HepG2 (cell line): ENCODE measurements at regions not wholly inside any gene's neighbourhood (a gene's known extent, or its start where the extent isn't known, plus 50 kb on each side); places are given as distances from the start of the nearest gene placed in this dataset.

ENCODE experiments used
- ATAC-seq: fragments of 200-7000 bp; cut with Tn5 transposase; 3 replicates; pipeline ENCODE4 v1.9.1; 2020; ENCODE audit warnings: mild to moderate bottlenecking, moderate library complexity
- BruUV-seq: library from RNA; stranded (reverse); fragments of 400-500 nt; replicated peaks from 2 replicates; lab custom pipeline; 2021; lab: Mats Ljungman, UMichigan
- CTCF ChIA-PET: fragments of 300-600 bp; formaldehyde crosslinking; extraction: SDS; loops from one replicate; lab custom pipeline; 2021; ENCODE audit warnings: low total read pairs, inconsistent platforms, low intra/inter-chr PET ratio; lab: Yijun Ruan, JAX
- POLR2A ChIA-PET: fragments of 350-600 bp; sonication (Branson Sonifier 250); formaldehyde crosslinking; loops from one replicate; lab custom pipeline; 2020; ENCODE audit warnings: antibody characterized with exemption, inconsistent platforms; lab: Yijun Ruan, JAX
- DNase-seq: peaks from one replicate; pipeline ENCODE4 v3.0.0-alpha.2; 2015; ENCODE audit warnings: low spot score
- FAIRE-seq: peaks from 3 replicates; lab custom pipeline; 2011; peaks lifted over from hg19 to GRCh38; lab: Jason Lieb, UNC
- H2AFZ ChIP-seq: one replicate; pipeline ENCODE4 v1.6.1; 2011; ENCODE audit warnings: low read length, inconsistent platforms
- H3K27ac ChIP-seq: fragments of 300-600 bp; 3 replicates; pipeline ENCODE4 v1.8.0; 2011; ENCODE audit warnings: mixed run types, mild to moderate bottlenecking, mixed read lengths, low read length, inconsistent platforms; ENCODE audit not compliant: insufficient read depth; ENCODE audit errors: extremely low read length
- H3K27me3 ChIP-seq, 2 experiments: fragments of 200-600 bp in 1 of 2; 2 replicates in 1 of 2; 3 replicates in 1 of 2; pipeline versions ENCODE4 v1.6.0 to v1.8.0; 2011; ENCODE audit warnings: low read length in 2 of 2, mild to moderate bottlenecking in 2 of 2, moderate library complexity in 2 of 2, inconsistent platforms in 1 of 2; ENCODE audit not compliant: insufficient read depth in 2 of 2, control insufficient read depth in 1 of 2
- H3K36me3 ChIP-seq, 2 experiments: fragments of 200-600 bp in 1 of 2; replicated peaks in 1 of 2; 2 replicates in 1 of 2; 3 replicates in 1 of 2; pipeline versions ENCODE4 v1.5.1 to v1.8.0; 2011; ENCODE audit warnings: low read length in 2 of 2, inconsistent platforms in 1 of 2; ENCODE audit not compliant: insufficient read depth in 2 of 2, control insufficient read depth in 1 of 2
- H3K4me1 ChIP-seq: 2 replicates; pipeline ENCODE4 v1.5.1; 2012; ENCODE audit warnings: low read length, inconsistent platforms; ENCODE audit not compliant: insufficient read depth
- H3K4me2 ChIP-seq: 2 replicates; pipeline ENCODE4 v1.6.0; 2011; ENCODE audit warnings: low read depth, low read length, inconsistent platforms
- H3K4me3 ChIP-seq, 3 experiments: fragments of 200-600 bp in 1 of 3; sonication (generic), shearing (Covaris generic) in 1 of 3; replicated peaks in 1 of 3; 2 replicates each; pipeline ENCODE4 v1.5.1; 2011 to 2016; ENCODE audit warnings: low read length in 3 of 3, inconsistent platforms in 2 of 3, low read depth in 2 of 3, mild to moderate bottlenecking in 2 of 3, control low read depth in 1 of 3, mixed read lengths in 1 of 3; ENCODE audit not compliant: insufficient read depth in 1 of 3
- H3K79me2 ChIP-seq: one replicate; pipeline ENCODE4 v1.6.1; 2011; ENCODE audit warnings: low read length, inconsistent platforms; ENCODE audit not compliant: insufficient read depth
- H3K9ac ChIP-seq: 2 replicates; pipeline ENCODE4 v1.6.0; 2011; ENCODE audit warnings: mild to moderate bottlenecking, low read depth, low read length, inconsistent platforms; ENCODE audit not compliant: insufficient read depth
- H3K9me3 ChIP-seq: 2 replicates; pipeline ENCODE4 v1.5.1; 2012; ENCODE audit warnings: mild to moderate bottlenecking, low read length
- H4K20me1 ChIP-seq: 2 replicates; pipeline ENCODE4 v1.6.0; 2011; ENCODE audit warnings: inconsistent platforms, mild to moderate bottlenecking, low read length, moderate library complexity; ENCODE audit not compliant: insufficient read depth
- CHD2 ChIP-seq: IDR thresholded peaks from 2 replicates; pipeline ENCODE4 v1.6.1; 2011; ENCODE audit warnings: low read depth, low read length, improper control_type of control experiment
- JUN ChIP-seq: sonication (generic); formaldehyde crosslinking; IDR thresholded peaks from 2 replicates; pipeline ENCODE4 v1.4.0; 2020; ENCODE audit warnings: mild to moderate bottlenecking, missing genetic modification reagents
- NR2F6 ChIP-seq, 2 experiments: IDR thresholded peaks; 2 replicates each; pipeline ENCODE4 v1.6.1; 2016; ENCODE audit warnings: antibody characterized with exemption in 1 of 2, mild to moderate bottlenecking in 1 of 2
- PBX3 ChIP-seq: sonication (generic); formaldehyde crosslinking; IDR thresholded peaks from 2 replicates; pipeline ENCODE4 v1.8.1; 2023; ENCODE audit warnings: missing genetic modification reagents, inconsistent platforms, borderline replicate concordance
- SP5 ChIP-seq: IDR thresholded peaks from 2 replicates; pipeline ENCODE4 v1.6.1; 2016; ENCODE audit warnings: low read depth, borderline replicate concordance
- TSC22D2 ChIP-seq: sonication (generic); formaldehyde crosslinking; IDR thresholded peaks from 2 replicates; pipeline ENCODE4 v1.5.1; 2020; ENCODE audit warnings: missing genetic modification reagents, mild to moderate bottlenecking, borderline replicate concordance
- ZNF142 ChIP-seq: sonication (generic); formaldehyde crosslinking; IDR thresholded peaks from 2 replicates; pipeline ENCODE4 v1.4.0; 2020; ENCODE audit warnings: missing genetic modification reagents
- ZNF260 ChIP-seq: sonication (generic); formaldehyde crosslinking; IDR thresholded peaks from 2 replicates; pipeline ENCODE4 v1.4.0; 2020; ENCODE audit warnings: missing genetic modification reagents, low read depth, mild to moderate bottlenecking, borderline replicate concordance
- ZNF280D ChIP-seq: sonication (generic); formaldehyde crosslinking; IDR thresholded peaks from 2 replicates; pipeline ENCODE4 v1.5.1; 2020; ENCODE audit warnings: mild to moderate bottlenecking, missing genetic modification reagents
- ZNF3 ChIP-seq: IDR thresholded peaks from 2 replicates; pipeline ENCODE4 v1.7.0; 2017; ENCODE audit warnings: inconsistent platforms
- ZNF383 ChIP-seq: sonication (generic); formaldehyde crosslinking; IDR thresholded peaks from 2 replicates; pipeline ENCODE4 v1.4.0; 2020; ENCODE audit warnings: missing genetic modification reagents, mild to moderate bottlenecking, borderline replicate concordance
- ZNF468 ChIP-seq: sonication (generic); formaldehyde crosslinking; IDR thresholded peaks from 2 replicates; pipeline ENCODE4 v1.8.0; 2022; ENCODE audit warnings: mild to moderate bottlenecking, moderate library complexity, missing genetic modification reagents
- ZNF83 ChIP-seq: sonication (generic); formaldehyde crosslinking; IDR thresholded peaks from 2 replicates; pipeline ENCODE4 v1.4.0; 2020; ENCODE audit warnings: missing genetic modification reagents, mild to moderate bottlenecking, borderline replicate concordance
- WGBS: methylation state at CpG from one replicate; pipeline ENCODE4 v1.1.6; 2017; ENCODE audit warnings: low lambda C conversion rate; 5-methylcytosine and 5-hydroxymethylcytosine counted together
- in situ Hi-C: cut with HindIII; loops from 2 replicates; pipeline ENCODE4 v1.10.0; 2017; ENCODE audit warnings: low pct_unique_long_range_greater_than_20kb; ENCODE audit not compliant: extremely low pct_ligation_motif_present
- intact Hi-C: fragments of 100-400 bp; cut with micrococcal nuclease; formaldehyde crosslinking; loops from one replicate; pipeline ENCODE4 v1.10.0; 2022; ENCODE audit not compliant: unreplicated experiment

GRCh38 chr15:72908713-72909112 is 125.2 kb upstream of the ADPGK start:
- Histone ChIP-seq H3K27ac (no peak overlapping the region), H4K20me1 (no peaks in the 10 kb centered on the region), H3K79me2 (no peaks in the 10 kb centered on the region), H3K9me3 (no peaks in the 10 kb centered on the region), H2AFZ (no peak overlapping the region), H3K4me1 (no peaks in the 10 kb centered on the region), H3K9ac (no peak overlapping the region), H3K4me3 (no peak overlapping the region), H3K36me3 (no peaks in the 10 kb centered on the region), H3K4me2 (no peak overlapping the region), H3K27me3 (peaks cover 0 to 11% of the 10 kb centered on the region in 2 experiments; a peak in 3 of 5 replicates)
- WGBS = 36% methylated on average over 4 of the region's 4 CpGs
- POLR2A ChIA-PET = no interaction called here
- intact Hi-C loops (no loop called here), in situ Hi-C loops (no loop called here)
- BruUV-seq = no TSS peak
- no peak for ATAC-seq
- no peak for DNase-seq
- no peak for FAIRE-seq
- CTCF ChIA-PET = no interaction called here
- TF ChIP-seq JUN (CRISPR knock-in tag) (no peak), CHD2 (no peak), ZNF468 (CRISPR knock-in tag) (no peak), ZNF383 (no peak), ZNF83 (CRISPR knock-in tag) (no peak), ZNF142 (CRISPR knock-in tag) (no peak), SP5 (CRISPR knock-in tag) (no peak), ZNF280D (CRISPR knock-in tag) (no peak), NR2F6 (IDR thresholded peaks at IDR 0.05) (no peak), NR2F6 (CRISPR knock-in tag; IDR thresholded peaks at IDR 0.05) (no peak), TSC22D2 (CRISPR knock-in tag) (no peak), PBX3 (CRISPR knock-in tag) (no peak), ZNF260 (CRISPR knock-in tag) (no peak), ZNF3 (CRISPR knock-in tag) (no peak)
